GM19467 (cell line): ENCODE measurements at regions not wholly inside any gene's neighbourhood (a gene's known extent, or its start where the extent isn't known, plus 50 kb on each side); places are given as distances from the start of the nearest gene placed in this dataset.

Experiments used
- ATAC-seq: cut with Tn5 transposase; IDR thresholded peaks from one replicate; pipeline ENCODE4 v1.9.1; 2021; ENCODE audit warnings: mild to moderate bottlenecking, moderate library complexity; ENCODE audit not compliant: unreplicated experiment

GRCh38 chr12:88310069-88310468 lies 168.0 kb downstream of the TMTC3 start:
- ATAC-seq, result no peak

- ATAC-seq, result no peak
Observed at GRCh38 chr12:88310666-88311065, 168.6 kb downstream of the TMTC3 start.

GRCh38 chr12:88313554-88313953 lies 171.4 kb downstream of the TMTC3 start:
- ATAC-seq, result no peak

GRCh38 chr12:88314706-88315105 lies 172.6 kb downstream of the TMTC3 start:
- ATAC-seq, result no peak

- no peak for ATAC-seq
Observed at GRCh38 chr12:88318726-88319125, 176.6 kb downstream of the TMTC3 start.

GRCh38 chr12:88325076-88325815 lies 183.1 kb downstream of the TMTC3 start:
- no peak for ATAC-seq

GRCh38 chr12:88325816-88326189 lies 183.7 kb downstream of the TMTC3 start:
- ATAC-seq, result no peak

GRCh38 chr12:88327276-88327675 lies 185.2 kb downstream of the TMTC3 start:
- no peak for ATAC-seq

GRCh38 chr12:88328090-88328489 lies 186.0 kb downstream of the TMTC3 start:
- ATAC-seq, result no peak

GRCh38 chr12:88329833-88330232 lies 187.7 kb downstream of the TMTC3 start:
- ATAC-seq, result no peak

GRCh38 chr12:88334271-88334670 lies 192.2 kb downstream of the TMTC3 start:
- ATAC-seq, result no peak

GRCh38 chr12:88336076-88336739 lies 194.1 kb downstream of the TMTC3 start:
- ATAC-seq, result no peak

GRCh38 chr12:88338486-88338885 lies 196.4 kb downstream of the TMTC3 start:
- no peak for ATAC-seq

GRCh38 chr12:88339254-88339949 lies 197.3 kb downstream of the TMTC3 start:
- no peak for ATAC-seq

- ATAC-seq, result no peak
Observed at GRCh38 chr12:88339966-88340365, 197.9 kb downstream of the TMTC3 start.

GRCh38 chr12:88342251-88342806 lies 200.2 kb downstream of the TMTC3 start:
- ATAC-seq, result no peak

- ATAC-seq, result no peak
Observed at GRCh38 chr12:88351146-88351545, 209.0 kb downstream of the TMTC3 start.

GRCh38 chr12:88354691-88355090 lies 212.6 kb downstream of the TMTC3 start:
- no peak for ATAC-seq

- ATAC-seq, result no peak
Observed at GRCh38 chr12:88360343-88360742, 218.2 kb downstream of the TMTC3 start.

GRCh38 chr12:88361493-88361892 lies 218.8 kb downstream of the KITLG start:
- ATAC-seq, result no peak

- ATAC-seq, result no peak
Observed at GRCh38 chr12:88362439-88362838, 217.8 kb downstream of the KITLG start.

GRCh38 chr12:88365403-88365802 lies 214.9 kb downstream of the KITLG start:
- no peak for ATAC-seq
